VCaP (cell line): ENCODE measurements at regions not wholly inside any gene's neighbourhood (a gene's known extent, or its start where the extent isn't known, plus 50 kb on each side); places are given as distances from the start of the nearest gene placed in this dataset.
"Not testable (repeated sequence)": the region's sequence is repeated elsewhere in the genome, so short reads cannot be mapped to it uniquely, and the experiment has no call there.

ENCODE experiments used
- H3K27ac ChIP-seq: fragments of 450-650 bp; 2 replicates; pipeline ENCODE4 v1.5.1; 2017
- CTCF ChIP-seq: fragments of 450-650 bp; conservative IDR thresholded peaks from 2 replicates; pipeline ENCODE4 v1.5.1; 2017; ENCODE audit warnings: mild to moderate bottlenecking, moderate library complexity

GRCh38 chr19:28703400-28703956 is 509.5 kb downstream of the UQCRFS1 start:
- no peak overlapping the region for H3K27ac ChIP-seq
- no peak for TF ChIP-seq CTCF

- no peak for TF ChIP-seq CTCF
- H3K27ac ChIP-seq, result no peak overlapping the region
These were observed 511.5 kb downstream of the UQCRFS1 start for GRCh38 chr19:28701491-28701890.

GRCh38 chr19:28700176-28700575 is 512.8 kb downstream of the UQCRFS1 start:
- H3K27ac ChIP-seq, result no peak overlapping the region
- no peak for TF ChIP-seq CTCF

GRCh38 chr19:28697308-28697707 is 515.6 kb downstream of the UQCRFS1 start:
- no peak for TF ChIP-seq CTCF
- no peak overlapping the region for H3K27ac ChIP-seq

GRCh38 chr19:28694812-28695211 is 518.1 kb downstream of the UQCRFS1 start:
- H3K27ac ChIP-seq, result no peak overlapping the region
- TF ChIP-seq CTCF, result no peak

- H3K27ac ChIP-seq, result no peak overlapping the region
- TF ChIP-seq CTCF, result no peak
These were observed 521.3 kb downstream of the UQCRFS1 start for GRCh38 chr19:28691683-28692082.

- H3K27ac ChIP-seq, result not testable (repeated sequence)
These were observed 523.5 kb downstream of the UQCRFS1 start for GRCh38 chr19:28689464-28689863.

- no peak overlapping the region for H3K27ac ChIP-seq
- no peak for TF ChIP-seq CTCF
These were observed 525.7 kb downstream of the UQCRFS1 start for GRCh38 chr19:28687296-28687695.
